ENCODE measurements at regions not wholly inside any gene's neighbourhood (a gene's known extent, or its start where the extent isn't known, plus 50 kb on each side); places are given as distances from the start of the nearest gene placed in this dataset.

DNA sequence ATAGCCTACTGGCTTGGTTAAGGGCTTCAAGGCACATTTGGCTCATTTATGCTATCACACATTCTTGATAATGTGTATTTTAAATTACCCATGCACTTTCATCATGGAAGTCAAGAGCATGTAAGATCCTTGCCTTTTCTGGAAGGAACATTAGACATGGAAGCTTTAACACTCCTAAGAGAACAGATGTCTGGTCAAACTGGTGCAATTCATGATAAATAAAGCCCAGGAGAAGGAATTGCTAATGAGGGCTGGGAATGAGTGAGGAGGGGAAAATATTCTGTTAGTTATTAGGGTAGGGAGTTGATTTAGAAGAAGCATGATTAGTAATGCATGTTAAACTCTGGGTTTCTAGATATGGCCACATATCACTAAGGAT lies 688.6 kb upstream of the CITED2 start:
- DNase-seq, result no peak

DNA sequence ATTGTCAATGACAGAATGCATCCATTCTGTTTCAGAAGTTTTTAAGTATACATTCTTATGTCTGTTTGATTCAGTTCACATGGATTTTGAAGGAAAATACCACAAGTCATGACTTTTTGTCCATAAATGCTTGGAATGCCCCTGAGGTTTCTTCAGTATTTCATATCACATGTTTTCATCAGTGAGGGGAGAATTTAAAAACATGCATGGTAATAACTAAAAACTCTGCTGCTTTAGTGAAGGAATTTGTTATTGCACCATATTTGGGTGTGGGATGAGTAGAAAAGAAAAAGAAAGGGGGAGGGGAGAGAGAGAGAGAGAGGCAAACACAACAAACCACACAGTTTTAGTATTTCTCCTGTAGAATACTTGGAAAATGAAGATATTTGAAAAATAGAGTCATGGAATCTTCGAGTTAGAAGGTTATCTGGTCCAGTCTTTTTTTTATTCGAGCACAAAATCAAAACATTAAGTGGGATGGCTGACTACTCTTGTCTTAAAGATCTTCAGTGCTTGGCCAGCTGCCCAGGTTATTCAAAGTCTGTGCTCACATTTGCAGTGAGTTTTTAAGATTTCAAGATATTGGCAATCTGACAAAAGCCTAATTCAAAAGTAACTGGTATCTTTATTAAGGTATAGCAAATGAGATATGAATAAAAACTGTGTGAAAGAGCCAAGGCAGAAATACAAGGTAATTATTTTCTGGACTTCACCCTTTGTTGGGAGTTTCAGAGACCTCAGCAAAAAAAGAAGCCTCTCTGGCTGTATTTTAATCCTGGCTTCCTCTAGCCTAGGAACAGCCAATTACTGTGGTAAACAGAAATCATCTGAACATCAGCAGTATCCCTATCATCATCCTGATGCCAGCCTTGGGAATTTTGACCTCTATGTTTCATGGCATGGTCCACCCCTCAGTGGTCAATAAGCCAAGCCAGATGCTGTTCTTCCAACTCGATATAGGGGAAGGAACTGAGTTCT lies 687.9 kb upstream of the CITED2 start:
- DNase-seq, result no peak

DNA sequence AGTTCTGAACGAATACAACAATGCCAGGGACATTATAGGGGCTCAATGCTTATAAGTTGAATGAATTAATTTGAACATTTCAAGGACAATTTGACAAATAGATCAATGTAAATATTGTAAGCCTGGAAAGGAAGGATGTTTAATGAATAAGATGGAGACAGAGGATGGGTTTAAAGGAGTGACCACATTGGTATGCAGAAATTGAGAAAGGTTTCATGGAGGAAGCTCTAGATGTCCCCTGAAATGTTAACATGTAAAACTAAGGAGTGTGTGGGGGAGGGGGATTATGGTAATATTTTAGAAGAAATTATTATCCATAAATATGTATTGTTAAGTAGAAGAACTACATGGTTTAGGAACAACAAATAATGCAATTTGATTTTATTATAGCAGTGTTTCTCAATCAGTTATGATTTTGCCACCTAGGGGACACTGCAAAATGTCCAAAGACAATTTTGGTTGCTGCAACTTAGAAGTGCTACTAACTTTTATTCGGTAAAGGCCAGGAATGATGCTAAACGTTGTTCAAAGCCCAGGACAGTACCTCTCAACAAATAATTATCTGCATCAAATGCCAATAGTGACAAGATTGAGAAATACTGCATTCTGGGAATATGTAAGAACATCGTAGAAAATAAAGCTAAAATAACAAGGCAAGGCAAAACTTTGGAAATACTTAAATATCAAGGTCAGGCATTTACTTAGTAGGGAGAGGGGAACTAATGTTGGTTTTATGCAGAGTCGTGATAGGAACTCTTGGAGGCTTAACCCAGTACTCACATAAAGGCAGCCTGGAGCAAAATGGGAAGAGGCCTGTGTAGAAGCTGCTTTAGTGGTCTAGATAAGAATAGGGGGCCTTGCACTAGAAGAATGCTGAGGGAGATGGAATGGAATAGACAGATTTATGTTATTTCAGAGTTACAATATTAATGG lies 686.9 kb upstream of the CITED2 start:
- DNase-seq, result no peak

- no peak for DNase-seq
These were observed 685.5 kb upstream of the CITED2 start for GRCh38 chr6:140059947-140060346.

DNA sequence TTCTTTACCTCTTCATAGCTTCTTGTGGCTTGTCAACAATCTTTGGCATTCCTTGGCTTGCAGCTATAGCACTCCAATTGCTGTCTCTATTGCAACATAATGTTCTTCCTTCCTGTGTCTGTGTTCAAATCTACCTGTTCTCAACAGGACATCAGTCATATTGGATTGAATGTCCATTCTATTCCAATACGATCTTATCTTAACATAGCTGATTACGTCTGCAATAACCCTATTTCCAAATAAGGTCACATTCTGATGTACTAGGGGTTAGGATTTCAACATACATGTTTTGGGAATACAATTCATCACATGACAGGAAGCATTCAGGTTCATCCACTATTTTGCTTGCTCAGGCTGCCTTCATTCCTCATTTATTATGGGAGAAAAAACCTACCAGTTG lies 684.4 kb upstream of the CITED2 start:
- DNase-seq, result no peak

DNA sequence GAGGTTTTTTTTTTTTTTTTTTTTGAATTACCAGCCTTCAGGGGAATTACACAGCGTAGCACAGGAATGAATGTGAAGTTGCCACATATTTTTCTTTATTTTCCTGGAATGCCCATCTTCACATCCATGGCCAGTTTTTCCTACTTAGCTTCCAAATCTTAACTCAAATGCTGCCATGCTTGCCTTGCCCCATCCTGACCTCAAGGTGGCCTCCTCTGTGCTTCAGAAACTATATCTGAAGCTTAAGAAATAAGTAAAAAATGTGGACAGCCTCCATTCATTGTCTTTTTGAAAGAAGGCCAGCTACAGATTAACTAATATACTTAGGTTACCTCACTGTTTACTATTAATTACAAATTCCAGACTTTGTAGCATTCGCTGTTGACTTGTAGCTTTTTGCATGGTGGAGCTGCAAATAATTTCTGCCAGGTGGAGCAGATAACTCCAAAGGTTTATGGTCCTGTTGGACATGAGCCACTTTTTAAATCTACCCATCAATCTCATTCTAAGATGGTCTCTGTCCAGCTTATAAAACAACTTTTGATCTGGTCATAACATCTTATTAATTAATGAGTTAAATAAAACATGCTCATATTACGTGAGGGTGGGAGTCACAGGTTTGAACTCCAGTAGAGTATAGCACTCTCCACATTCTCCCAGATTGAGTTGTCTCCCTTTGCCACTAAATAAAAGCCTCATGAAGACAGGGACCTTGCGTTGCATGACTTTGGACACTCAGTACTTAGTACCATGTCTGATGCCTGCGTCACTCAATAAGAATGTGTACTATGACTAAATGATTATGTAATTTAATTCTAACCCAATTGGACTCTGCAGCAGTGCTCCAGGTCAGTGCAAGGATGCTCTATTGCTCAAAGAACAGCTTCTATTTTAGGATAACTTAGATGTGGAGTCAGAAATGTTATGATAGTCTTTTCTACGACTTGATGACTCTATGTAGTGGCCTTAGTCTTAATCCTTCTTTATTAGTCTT lies 678.6 kb upstream of the CITED2 start:
- DNase-seq, result no peak

DNA sequence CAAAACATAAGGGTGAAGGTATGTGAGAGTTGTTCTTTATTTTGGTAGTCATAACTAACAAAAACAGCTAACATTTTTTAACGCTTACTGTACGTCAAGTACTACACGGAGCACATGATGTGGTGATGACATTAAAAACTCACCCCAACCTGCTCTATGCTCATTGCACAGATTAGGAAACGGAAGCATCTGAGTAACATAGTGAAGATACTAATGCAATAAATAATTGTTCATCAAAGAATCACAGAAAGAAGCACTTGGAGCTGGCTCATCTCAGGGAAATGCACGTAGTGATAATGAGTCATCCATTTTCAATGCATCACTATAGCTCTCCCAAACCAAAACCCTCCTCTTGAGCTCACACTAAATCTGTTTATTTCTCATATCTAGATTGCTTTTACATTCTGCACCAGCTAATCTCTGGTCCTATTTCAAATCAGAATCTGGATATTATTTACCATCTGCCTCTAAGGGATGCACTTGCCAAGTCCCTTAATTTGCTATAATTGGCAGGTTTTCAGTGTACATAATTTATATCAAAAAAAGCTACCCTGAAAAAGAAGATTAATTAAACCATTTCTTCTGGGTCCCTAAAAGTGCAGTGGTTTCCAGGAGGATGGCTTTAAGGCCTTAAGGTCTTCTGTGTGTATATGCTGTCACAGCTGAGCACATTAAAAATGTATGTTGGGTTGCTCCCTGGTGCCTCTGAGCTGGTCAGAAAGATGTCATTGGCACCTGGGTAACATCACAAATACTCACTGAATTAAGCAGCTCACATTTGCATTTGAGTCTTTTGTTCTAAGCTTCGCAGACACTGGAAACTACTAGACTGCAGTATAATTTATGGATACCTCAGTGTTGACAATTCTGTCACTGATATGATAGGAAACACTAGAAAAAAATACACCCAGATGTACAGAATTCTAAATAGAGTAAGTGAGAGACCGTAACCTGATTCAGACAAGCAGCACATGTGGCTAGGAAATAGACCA lies 677.4 kb upstream of the CITED2 start:
- no peak for DNase-seq

DNA sequence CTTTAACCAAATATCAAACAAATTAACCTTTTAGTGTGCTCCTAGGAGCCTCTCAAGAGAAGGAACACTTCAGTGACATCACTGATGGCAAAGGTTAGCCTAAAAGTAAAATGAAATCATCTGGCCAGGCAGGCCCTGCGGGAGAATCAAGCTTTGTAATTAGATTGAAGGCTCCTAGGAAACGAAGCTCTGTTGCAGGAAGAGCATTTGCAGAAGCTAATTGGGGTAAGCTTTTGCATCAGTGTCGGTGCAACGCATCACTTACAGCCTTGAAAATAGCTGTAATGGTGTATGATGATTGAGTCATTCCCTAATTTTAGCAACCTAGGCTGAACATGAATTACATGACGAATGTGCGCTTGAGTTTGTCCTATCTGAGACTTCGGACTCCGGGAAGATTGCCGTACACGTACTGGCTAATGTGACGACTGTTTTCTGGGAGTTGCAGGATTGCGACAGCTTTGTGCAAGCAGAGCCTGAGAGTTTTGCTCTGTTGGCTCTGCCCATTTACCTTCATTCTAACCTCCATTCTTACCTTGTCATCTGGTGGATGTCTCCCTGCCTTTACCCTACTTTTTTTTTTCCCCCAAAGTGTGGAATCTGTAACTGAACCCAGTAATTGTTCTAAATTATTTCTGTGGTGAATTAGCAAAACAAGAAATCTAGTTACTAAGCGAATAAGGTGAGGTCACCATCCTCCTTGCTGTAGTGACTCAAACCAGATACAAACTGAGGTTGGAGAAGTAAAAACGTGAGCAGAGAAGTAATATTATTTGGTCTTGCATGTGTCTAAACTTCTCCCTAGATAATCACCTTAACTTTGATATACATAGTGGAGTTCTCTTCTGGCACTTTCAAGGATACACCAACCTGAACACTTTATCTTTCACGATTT lies 675.9 kb upstream of the CITED2 start:
- no peak for DNase-seq

- DNase-seq, result no peak
These were observed 674.8 kb upstream of the CITED2 start for GRCh38 chr6:140049251-140049650.

GRCh38 chr6:140048202-140048790 lies 673.8 kb upstream of the CITED2 start:
- DNase-seq, result no peak

GRCh38 chr6:140047321-140047720 lies 672.9 kb upstream of the CITED2 start:
- DNase-seq, result no peak

GRCh38 chr6:140046016-140046632 lies 671.7 kb upstream of the CITED2 start:
- no peak for DNase-seq

- no peak for DNase-seq
These were observed 670.7 kb upstream of the CITED2 start for GRCh38 chr6:140045116-140045515.

DNA sequence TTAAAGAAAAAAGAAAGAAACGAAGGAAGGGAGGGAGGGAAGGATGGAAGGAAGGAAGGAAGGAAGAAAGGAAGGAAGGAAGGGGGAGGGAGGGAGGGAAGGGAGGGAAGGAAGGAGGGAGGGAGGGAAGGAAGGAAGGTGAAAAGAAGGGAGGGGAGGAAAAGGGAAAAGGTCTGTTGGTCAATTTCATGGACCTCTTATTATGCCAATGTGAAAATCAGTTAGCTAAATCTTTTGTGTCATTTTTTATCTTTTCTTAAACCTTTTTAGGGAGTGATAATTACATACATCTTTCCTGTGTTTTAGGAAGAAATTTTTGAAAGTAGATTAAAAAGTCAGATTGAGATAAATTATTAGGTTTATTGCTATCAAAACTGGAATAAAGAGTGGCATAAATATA lies 670.2 kb upstream of the CITED2 start:
- no peak for DNase-seq

DNA sequence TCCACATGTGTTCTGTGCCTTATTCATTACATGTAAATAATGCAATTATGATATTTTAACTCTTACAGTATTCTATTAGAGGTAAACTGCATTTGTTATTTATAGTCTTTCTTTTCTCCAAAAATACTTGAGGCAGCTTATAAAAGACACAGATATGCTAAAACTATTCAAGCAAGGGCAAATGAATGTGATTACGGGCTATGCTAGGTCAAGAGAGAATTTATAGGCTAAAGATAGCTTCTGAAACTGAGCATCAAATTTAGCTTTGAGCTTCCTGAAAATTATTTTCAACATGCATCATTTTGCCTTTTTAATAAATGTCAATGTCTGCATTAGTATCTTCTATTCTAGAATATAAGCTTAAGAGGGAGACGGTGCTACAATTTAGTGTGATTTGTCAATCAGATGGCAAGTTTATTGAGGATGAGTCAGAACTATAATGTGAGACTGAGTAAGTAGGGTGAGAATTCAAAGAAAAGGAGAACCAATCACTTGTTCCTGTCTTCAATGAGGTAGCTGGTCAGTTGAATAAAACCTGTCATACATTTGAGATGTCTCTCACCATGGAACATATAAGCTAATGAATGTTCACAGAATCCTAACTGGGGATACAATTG lies 669.4 kb upstream of the CITED2 start:
- DNase-seq, result no peak

DNA sequence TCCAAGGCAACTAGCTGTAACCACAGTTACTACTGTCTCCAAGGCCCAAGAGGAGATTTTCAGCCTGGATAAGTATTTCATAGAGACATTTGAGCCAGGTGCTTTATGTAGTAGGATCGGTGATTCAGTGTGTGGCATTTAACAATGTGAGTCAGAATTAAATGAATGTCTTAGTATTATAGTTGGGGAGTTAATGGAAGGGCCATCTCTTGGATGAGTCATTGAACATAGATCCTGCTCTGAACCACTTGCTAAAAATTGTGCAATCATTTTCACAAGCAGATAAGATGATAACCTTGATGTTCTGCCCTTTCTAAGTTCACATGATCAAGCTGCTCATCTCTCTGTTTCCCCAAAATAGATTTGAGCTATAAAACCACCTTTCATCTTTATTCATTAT lies 668.9 kb upstream of the CITED2 start:
- no peak for DNase-seq

GRCh38 chr6:140041571-140042332 lies 667.3 kb upstream of the CITED2 start:
- DNase-seq, result no peak

DNA sequence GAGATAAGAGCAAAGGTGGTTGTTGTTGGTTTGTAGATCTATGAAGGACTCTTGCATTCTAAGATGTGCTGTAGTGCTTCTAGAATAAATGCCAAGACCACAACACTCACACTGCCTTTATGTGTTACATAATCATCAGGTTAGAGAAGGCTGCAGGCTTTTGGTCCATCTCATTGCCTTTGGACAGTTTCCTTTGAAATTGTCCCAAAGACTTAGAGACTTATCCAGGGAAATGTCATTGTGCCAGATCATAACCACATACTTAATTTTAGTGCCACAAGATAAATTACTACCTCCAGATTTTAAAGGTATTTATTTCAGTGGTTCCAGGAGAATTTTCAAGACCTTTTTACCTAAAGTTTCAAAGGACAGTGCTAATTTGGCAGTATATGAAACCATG lies 666.6 kb upstream of the CITED2 start:
- DNase-seq, result no peak
